Right ventricle myocardium superior (tissue), 1 donor: ENCODE measurements at regions not wholly inside any gene's neighbourhood (a gene's known extent, or its start where the extent isn't known, plus 50 kb on each side); places are given as distances from the start of the nearest gene placed in this dataset.

ENCODE experiments used
- ATAC-seq: fragments of 200-7000 bp; cut with Tn5 transposase; one replicate; pipeline ENCODE4 v1.9.1; 2020; ENCODE audit warnings: mild to moderate bottlenecking; ENCODE audit not compliant: poor library complexity
- DNase-seq: peaks from one replicate; pipeline ENCODE4 v3.0.0-alpha.2; 2020
- intact Hi-C: fragments of 100-400 bp; cut with DNase I; formaldehyde crosslinking; loops from one replicate; pipeline ENCODE4 v1.11.2; 2022
- donor health status: DM: no; HTN: yes; CAD: no; lungs with severe emphysema.

DNA sequence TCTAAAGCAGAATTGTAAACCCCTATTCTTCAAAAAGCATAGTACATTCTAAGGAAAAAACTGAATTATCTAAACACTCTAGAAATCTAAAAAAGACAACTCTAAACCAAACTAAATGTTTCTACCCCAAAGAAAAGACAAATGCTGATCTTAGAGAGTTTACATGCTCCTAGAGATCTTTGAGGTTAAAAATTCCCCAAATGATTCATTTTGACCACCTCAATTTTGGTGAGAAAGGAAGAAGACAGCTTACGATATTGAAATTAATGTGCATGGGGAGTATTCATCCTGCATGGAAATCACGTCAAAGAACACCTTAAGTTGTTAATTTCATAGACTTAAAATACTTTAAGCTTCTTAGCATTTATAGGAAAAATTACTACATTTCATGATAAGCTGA is 377.8 kb upstream of the RUNX1 start:
- DNase-seq (no peak), ATAC-seq (no peak)
- intact Hi-C loops = no loop called here

DNA sequence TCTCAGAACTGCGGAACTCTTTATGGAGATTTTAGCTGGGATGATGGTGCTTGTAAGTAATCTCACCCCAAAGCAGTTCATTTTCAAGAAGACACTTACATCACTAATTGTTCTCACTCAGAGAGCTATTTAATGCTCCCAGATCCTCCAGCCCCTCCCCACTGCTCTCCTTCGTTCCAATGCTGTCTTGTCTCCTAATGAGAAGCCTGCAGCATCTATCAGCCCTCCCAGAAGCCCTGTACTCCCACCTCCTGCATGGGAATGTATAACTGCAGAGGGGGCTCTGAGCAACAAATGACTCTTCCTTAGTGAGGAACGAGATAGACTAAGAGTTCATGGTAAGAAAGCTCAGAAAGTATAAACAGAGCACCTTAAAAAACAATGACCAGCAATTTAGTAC is 377.4 kb upstream of the RUNX1 start:
- no peak for DNase-seq
- ATAC-seq = no peak
- intact Hi-C loops = no loop called here

DNA sequence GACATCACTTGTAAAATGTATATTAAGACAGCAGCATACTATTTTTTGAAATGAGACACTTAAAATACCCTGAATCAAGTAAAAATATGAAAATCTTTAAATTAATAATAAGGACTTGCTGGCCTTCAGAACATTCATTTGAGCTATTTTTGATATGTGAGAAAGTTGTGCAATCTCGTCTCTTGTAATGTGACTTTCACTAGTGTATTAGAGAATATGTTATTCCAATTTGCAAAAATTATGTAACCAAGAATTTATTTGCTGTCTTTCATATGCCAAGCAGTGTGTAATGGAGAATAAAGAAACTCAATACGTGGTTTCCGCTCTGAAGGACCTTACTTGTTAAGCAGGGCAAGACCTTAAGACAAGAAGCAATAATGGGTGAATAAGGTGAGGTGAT is 375.0 kb upstream of the RUNX1 start:
- intact Hi-C loops = no loop called here
- ATAC-seq = peak; percentile 64
- no peak for DNase-seq

DNA sequence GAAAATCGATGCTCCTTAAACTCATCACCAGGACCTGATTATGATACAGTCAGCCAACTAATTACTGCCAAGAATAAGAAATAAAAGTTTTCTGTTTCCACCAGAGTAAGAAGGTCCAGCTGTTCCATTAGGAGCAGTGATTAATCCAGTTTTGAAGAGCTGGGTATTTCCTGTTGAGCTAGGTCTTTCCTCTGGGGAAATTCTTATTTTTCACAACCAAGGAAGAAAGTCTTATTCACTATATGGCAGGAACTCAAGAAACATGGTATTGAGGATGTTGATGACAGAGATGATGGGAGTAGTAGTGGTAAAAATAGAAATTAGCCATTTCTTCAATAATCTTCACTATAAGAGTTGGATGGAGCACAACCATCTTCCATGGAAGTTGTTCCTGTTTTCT is 374.6 kb upstream of the RUNX1 start:
- ATAC-seq = peak; percentile 69
- no peak for DNase-seq
- intact Hi-C loops = no loop called here

DNA sequence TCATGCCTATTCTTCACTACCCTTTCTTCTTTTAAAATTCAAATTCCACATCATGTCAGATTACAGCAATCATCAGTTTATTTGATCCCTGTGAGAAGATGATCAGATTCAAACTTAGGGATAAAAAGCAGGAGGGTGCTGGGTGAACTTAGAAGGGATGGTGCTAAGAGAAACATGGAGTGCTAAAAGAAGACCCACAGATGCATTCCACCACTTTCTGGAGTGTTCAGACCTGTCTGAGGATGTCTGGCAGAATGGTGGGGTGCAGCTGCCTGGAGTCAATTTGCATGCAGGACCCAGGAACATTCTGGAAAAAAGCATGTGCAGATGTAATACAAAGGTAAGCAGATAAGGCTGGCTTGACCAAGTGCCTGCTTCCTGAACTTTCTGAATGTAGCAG is 372.9 kb upstream of the RUNX1 start:
- no peak for ATAC-seq
- intact Hi-C loops = no loop called here
- DNase-seq = no peak

DNA sequence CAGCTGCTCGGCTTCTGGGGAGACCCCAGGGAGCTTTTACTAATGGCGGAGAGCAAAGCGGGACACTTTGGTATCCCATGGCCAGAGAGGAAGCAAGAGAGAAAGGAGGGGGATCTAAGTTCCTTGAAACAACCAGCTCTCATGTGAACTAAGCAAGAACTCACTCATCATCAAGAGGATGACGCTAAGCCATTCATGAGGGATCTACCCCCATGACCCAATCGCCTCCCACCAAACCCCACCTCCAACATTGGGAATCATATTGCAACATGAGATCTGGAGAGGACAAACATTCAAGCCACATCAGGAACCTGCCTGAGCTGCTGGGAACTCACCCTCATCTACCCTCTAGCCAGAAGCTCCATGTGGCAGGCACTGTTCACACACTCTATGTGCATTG is 372.1 kb upstream of the RUNX1 start:
- DNase-seq = no peak
- ATAC-seq = no peak
- intact Hi-C loops = no loop called here

DNA sequence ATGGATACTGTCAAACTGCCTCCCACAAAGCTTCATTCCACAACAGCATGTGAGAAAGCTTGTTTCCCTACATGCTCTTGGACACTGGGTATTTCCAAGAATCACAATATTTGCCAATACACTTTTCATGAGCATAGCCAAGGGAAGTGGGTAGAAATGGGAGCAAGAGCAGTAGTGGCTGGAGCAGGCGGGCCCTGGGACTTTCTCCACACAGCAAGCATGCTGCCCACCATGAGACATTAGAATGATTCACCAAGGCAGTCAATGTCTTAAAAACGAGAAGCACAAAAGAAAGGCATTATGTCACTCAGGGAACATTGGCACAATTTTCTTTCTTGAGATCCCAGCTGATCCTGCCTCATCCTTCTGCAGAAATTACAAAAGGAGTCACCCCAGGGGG is 371.6 kb upstream of the RUNX1 start:
- DNase-seq = no peak
- intact Hi-C loops = no loop called here
- no peak for ATAC-seq

DNA sequence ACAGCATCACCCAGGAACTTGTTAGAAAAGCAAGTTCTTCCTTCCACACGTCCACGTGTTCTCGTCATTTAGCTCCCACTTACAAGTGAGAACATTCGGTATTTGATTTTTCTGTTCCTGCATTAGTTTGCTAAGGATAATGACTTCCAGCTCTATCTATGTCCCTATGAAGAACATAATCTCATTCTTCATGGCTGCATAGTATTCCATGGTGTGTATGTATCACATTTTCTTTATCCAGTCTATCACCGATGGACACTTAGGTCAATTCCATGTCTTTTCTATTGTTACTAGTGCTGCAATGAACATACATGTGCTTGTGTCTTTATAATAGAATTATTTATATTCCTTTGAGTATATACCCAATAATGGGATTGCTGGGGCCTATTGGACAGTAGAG is 368.7 kb upstream of the RUNX1 start:
- ATAC-seq = no peak
- intact Hi-C loops = no loop called here

DNA sequence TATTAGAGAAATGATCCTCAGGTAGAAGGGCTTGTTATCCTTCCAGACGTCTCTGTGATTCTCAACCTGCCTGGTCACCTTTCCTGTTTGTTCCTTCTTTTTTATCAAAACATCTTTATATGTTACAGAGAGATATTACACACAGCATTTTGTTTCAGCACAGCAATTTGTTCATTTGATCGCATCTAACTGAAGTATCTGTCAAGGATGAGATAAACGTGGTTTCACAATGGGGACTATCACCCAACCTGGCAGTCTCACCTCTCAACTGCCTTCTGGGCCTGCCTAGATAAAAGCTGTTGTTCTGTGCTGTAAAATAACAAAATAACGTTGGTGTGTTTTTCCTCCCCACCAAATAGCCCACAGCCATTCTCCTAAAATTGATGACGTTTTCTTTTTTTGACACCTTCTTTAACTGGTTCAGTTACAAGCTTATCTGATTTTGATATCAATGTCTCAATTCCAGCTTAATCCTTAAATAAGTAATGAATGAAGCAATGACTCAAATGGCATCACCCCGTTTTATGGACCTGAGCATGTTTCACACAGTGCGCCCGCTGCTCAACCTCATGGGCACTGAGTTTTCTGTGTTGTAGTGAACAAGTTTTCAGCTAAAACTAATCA is 367.9 kb upstream of the RUNX1 start:
- intact Hi-C loops = no loop called here
- ATAC-seq (no peak), DNase-seq (no peak)

More for the DNA sequence above, 368.7 kb upstream of the RUNX1 start:
- no peak for DNase-seq

DNA sequence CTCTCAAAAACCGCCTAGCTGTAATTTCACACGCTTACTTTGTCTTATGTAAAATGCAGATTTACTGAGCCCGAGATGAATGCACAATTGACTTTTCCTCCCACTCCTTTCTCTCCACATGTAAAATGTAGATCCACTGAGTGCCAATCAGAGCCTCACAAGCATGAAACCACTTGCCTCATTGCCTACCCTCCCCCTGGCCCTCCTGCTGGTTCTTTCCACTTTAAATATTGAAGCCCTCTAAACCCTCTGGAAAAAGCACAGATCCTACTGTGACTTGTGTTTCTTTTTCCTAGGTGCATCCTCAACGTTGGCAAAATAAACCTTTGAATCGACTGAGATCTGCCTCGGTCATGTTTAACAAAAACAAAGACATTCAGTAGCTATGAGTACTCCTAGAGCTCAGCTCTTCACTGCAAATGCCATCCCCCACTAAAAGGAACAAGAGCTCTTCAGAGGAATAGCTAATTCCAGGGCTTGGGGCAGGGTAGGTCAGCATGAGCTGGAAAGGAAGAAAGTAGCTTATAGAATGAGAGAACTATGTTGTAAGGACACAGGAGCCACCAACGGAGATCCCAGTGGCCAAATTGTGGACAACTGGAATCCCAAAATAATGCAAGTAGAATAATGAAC is 365.5 kb upstream of the RUNX1 start:
- ATAC-seq = no peak
- intact Hi-C loops = no loop called here
- no peak for DNase-seq

DNA sequence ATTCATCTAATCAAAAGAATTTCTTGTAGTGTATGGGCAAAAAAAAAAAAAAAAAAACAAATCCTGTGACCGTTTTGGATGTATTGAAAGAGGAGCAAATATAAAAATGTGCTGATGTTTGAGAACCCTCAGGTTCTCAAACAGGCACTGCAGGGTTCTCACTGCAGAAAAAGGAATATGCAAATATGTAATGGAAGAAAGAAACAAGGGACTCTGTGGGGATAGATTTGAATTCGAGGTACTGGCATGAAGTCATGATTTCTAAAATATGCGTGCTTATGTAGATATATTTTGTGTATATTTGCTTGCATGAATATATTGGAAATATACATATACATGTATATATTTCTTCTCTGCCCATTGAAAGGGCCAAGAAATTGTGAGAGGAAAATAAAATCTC is 365.0 kb upstream of the RUNX1 start:
- no peak for DNase-seq
- intact Hi-C loops = no loop called here
- no peak for ATAC-seq

DNA sequence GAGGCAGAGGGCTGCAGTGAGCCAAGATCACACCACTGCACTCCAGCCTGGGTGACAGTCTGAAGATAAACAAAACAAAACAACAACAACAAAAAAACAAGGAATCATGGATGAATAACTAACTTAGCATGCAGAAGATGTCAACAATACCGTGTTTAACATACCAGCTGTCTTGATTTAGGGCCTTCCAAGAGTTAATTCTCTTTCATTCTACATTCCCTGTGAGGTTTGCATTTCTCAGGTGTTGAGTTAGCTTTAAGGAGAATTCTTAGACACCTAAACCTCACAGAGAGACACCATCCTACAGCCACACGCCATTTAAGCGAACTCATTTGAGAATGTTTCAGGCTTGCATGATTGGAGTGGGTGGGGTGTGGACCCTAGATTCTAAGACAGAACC is 363.1 kb upstream of the RUNX1 start:
- no peak for DNase-seq
- ATAC-seq = no peak
- intact Hi-C loops = no loop called here

DNA sequence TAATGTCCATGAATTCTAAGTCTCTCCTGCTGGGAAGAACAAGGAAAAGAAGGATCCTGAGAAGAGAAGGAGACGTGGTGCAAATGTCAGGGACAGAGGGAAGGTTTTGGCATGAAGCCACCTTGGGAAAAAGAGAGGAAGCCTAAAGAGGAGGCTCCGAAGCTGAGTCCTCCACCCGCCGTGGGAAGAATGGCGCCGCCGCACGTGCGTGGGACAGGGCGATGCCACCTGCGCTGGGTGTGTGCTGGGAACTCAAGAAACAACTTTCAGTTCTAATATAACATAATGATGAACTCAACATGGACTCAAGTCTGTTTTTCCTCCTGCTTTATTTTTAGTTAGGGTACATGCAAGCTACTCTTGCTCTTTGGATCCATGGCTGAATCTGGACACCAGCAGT is 362.3 kb upstream of the RUNX1 start:
- ATAC-seq (no peak), DNase-seq (no peak)
- intact Hi-C loops = no loop called here

DNA sequence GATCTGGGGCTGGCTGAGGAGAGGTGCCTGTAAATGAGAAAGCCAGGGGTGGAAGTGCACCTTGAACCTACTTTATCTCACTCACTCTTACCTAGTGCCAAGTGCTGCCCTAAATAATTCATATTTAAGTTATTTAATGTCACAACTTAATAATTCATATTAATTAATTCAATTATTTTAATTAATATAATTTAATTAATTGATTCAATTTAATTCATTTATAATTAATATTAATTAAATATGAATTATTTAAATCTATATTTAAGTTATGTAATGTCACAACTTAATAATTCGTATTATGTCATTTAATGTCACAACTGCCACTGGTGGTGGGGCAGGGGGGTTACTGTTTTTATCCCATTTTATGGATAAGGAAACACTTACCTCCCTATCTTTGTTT is 361.6 kb upstream of the RUNX1 start:
- DNase-seq (no peak), ATAC-seq (no peak)
- intact Hi-C loops = no loop called here

DNA sequence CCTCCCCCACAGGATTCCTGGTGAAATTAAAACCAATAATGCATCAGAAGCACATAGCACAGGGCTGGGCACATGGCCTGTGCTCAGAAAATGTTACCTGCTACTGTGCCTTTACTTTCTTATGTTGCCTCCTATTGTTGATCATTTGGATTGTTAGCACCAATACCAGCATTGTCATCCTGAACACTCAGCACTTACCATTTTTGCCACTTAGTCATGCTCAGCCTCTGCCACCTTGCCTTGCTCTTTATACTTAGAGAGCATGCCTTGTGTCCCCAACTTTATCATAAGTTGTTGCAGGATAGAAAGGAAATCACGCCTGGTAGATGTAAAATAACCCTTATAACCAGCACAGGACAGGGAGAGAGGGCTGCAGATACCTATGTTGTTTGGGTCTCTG is 361.0 kb upstream of the RUNX1 start:
- no peak for ATAC-seq
- intact Hi-C loops = no loop called here
- DNase-seq = no peak

DNA sequence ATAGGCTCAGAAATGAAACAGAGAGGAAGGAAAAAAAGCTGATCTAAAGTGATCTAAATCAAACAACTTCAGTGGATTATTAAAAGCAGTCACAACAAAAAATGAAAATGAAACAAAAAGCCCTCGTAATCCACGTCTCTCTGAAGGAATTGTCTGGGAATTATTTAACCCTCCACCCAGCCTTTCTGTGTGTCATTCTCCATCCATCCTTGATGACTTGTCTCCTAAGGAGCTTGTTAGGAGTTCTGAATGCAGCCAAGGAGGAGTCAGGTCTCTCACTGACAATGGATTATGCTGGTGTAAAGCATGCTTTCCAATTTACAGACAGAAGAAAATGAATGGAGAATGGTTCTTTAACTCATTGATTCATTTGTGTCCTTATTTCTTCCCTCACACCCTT is 359.3 kb upstream of the RUNX1 start:
- intact Hi-C loops = no loop called here
- no peak for ATAC-seq

DNA sequence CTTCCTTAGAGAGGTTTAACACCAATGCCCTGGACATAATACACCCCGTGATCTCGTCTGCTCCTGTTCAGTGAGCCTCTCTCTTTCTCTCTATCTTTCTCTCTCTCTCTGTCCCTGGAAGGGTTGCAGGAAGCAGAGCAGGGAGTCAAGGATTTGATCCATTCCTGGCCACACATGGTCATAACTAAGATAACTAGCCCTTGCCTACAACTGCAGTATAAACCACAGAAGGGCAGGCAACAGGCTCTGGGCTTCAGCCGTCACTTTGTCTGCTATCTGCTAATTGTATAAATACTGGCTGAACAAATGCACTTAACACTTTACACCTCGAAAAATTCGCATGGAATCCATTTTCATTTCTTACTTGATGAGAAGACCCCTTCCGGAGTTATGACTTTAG is 357.5 kb upstream of the RUNX1 start:
- ATAC-seq (no peak), DNase-seq (no peak)
- intact Hi-C loops = no loop called here

More for the DNA sequence above, 359.3 kb upstream of the RUNX1 start:
- no peak for DNase-seq

DNA sequence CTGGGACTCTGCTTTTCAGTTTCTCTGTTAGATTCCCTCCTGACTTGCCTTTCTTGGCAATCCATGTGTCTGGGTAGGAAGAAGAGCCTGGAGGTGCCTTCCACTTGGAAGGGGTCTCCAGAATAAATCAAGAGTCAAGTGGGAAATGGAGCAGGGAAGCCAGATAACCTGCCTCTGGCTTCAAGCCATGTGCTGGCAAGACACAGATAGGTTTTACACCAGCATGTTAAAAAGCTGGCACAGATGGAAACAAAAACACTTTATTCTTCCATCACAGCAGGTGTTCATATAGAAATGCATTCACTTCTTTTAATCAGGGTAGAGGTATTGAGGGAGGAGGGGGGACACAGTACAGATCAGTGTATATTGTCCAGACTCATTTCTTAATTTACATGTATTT is 356.9 kb upstream of the RUNX1 start:
- ATAC-seq = no peak
- intact Hi-C loops = no loop called here
- DNase-seq = no peak

DNA sequence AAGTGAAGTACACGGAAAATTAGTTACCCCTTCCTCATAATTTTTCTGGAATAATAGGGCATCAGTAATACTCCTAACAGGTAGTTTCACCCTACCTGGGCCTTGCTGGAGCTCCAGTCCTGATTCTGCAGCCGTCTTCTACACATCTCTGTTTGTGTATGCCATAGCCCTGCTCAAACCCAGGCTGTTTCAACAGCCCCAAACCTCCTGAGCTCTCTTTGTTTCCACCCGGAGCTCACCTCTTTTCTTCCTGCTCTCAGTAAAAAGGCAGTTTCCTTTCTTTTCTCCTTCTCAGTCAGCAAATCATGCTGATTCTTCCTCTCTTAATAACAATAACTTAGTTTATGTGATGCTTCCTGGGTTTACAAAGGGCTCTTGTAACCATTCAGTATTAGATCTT is 355.1 kb upstream of the RUNX1 start:
- ATAC-seq (no peak), DNase-seq (no peak)
- intact Hi-C loops = loop anchor here (5.0 kb wide), 1 partner anchor 352 kb away; no protein-coding TSS in a partner anchor

DNA sequence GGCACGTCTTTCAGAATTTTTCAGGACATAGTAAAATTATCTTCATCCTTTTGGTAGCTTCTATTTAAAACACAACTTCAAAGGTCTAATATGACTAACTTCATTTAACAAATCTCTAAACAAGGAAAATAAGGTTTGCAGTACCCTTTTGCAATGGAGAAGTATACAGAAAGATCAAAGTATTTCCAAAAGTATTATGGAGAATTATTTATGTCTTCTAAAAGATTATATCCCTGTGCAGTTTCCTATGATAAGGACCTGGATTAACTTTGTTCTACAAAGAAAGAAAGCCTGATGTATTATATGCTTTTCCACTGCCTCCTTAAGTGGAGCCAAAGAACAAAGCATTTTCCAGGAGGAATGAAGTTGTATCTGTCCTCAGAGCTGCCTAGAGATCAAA is 353.0 kb upstream of the RUNX1 start:
- intact Hi-C loops = loop anchor here (5.0 kb wide), 1 partner anchor 350 kb away; no protein-coding TSS in a partner anchor
- ATAC-seq (no peak), DNase-seq (no peak)

DNA sequence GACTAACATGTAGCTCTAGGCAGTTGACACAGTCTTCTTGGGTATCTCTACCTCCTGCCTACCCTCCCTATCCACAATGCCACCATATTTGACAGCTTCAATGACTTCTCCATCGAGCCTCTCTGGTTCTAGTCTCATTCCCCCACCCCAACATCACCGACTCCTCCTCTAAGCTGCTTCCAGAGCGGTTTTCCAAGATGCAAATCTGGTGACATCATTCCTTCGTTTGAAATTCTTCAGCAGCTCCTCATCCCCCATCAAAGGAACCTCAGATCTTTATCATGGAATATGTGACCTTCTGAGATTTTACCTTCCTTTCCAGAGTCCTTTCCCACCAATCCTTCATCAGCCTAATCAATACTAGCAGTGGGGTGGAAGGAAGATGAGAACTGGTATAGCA is 352.4 kb upstream of the RUNX1 start:
- DNase-seq (no peak), ATAC-seq (no peak)
- intact Hi-C loops = loop anchor here (5.0 kb wide), 1 partner anchor 349 kb away; no protein-coding TSS in a partner anchor
